B cell (primary cell): ENCODE measurements at regions not wholly inside any gene's neighbourhood (a gene's known extent, or its start where the extent isn't known, plus 50 kb on each side); places are given as distances from the start of the nearest gene placed in this dataset.

Experiments
- EZH2 ChIP-seq: IDR thresholded peaks from 2 replicates; pipeline ENCODE4 v1.6.1; 2012; ENCODE audit warnings: borderline replicate concordance, low read depth, mild to moderate bottlenecking, moderate library complexity, low read length; ENCODE audit not compliant: insufficient read depth, poor library complexity, severe bottlenecking
- TF ChIP-seq, protein P1 (sequence below): fragments of 200-600 bp; IDR thresholded peaks from one replicate; pipeline ENCODE4 v1.8.0; 2022; ENCODE audit warnings: antibody characterized with exemption, mild to moderate bottlenecking

DNA sequence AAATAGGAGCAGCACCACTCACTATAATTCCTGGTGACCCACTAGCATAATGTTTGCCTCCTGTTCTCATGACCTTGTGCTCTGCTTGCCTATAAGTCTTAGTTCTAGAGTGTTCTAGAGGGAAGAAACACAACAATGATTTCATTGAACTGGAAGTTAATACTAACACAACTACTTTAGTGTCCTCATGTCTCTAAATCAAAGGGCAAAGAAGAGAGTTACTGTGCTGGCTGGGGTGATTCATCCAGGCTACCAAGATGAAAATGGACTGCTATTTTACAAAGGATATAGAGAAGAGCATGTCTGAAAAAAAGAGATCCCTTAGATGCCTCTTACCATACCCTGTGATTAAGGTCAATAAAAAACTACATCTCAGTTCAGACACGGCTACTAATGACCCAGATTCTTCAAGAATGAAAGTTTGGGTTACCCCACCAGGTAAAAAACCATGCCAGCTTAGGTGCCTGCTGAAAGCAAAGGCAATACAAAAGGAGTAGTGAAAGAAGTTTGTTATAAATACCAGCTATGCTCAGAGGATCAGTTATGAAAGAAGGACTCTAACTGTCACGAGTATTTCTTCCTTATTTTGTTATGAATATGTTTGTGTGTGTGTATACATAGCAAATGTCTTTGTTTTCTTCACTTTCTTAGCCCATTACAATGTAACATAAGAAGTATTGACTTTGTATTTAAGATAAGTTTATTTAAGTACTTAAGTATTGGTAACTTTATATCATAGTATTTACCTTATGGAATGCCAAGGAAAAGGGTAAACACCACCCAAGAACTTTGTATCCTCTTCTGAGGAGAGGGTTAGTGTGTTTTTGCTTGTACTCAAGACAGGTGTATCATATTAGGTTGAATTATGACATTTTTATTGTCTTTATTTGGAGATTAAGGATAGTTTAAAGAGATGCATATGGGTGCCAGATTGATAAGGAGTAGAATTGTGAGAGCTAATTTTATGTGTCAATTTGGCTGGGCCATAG lies 314.1 kb upstream of the PTGER4 start:
- TF ChIP-seq, protein P1, sequence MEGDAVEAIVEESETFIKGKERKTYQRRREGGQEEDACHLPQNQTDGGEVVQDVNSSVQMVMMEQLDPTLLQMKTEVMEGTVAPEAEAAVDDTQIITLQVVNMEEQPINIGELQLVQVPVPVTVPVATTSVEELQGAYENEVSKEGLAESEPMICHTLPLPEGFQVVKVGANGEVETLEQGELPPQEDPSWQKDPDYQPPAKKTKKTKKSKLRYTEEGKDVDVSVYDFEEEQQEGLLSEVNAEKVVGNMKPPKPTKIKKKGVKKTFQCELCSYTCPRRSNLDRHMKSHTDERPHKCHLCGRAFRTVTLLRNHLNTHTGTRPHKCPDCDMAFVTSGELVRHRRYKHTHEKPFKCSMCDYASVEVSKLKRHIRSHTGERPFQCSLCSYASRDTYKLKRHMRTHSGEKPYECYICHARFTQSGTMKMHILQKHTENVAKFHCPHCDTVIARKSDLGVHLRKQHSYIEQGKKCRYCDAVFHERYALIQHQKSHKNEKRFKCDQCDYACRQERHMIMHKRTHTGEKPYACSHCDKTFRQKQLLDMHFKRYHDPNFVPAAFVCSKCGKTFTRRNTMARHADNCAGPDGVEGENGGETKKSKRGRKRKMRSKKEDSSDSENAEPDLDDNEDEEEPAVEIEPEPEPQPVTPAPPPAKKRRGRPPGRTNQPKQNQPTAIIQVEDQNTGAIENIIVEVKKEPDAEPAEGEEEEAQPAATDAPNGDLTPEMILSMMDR: no peak
- TF ChIP-seq EZH2: no peak
